HG03097 (cell line): ENCODE measurements at regions not wholly inside any gene's neighbourhood (a gene's known extent, or its start where the extent isn't known, plus 50 kb on each side); places are given as distances from the start of the nearest gene placed in this dataset.
A peak's percentile ranks its signal among the peaks of the same experiment; 100 is the strongest.
"Not testable (repeated sequence)": the region's sequence is repeated elsewhere in the genome, so short reads cannot be mapped to it uniquely, and the experiment has no call there.

Experiments
- ATAC-seq: cut with Tn5 transposase; IDR thresholded peaks from one replicate; pipeline ENCODE4 v1.9.1; 2021; ENCODE audit not compliant: unreplicated experiment, low FRiP score

DNA sequence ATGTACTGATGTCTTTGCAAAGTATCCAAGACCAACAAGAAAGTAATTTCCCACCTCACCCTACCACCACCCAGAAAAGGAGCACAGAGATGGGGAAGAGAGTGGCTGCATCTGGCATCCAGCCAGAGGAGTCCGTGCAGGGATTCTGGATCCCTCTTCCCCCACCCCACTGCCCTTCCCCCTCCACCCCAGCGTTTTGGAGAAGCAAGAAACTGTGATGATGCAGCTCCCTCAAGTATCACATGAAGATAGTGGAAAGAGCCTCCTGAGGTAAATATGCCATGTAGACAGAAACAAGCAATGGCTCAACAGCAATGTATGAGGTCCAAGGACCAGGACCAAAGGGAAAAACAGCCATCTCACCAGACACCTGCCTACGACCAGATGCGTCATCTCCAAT lies 153.8 kb downstream of the DEPDC1B start:
- no peak for ATAC-seq

DNA sequence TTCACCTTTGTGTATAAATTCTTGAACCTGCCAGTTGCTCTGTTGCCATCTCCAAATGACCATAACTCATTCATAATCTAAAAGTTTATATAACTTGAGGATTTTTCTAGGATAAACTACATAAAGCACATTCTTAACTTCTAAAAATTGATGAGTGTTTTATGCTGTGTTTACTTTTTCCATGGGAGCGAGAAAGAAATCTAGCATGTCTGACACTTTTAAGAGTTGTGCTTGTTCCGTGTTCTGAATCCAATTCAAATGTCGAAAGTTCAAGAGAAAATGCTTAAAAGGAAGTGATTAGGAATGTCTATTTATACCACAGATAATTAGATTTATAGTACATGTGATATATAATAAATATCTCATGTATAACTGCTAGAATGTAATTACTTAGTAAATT lies 154.4 kb downstream of the DEPDC1B start:
- ATAC-seq, result no peak

DNA sequence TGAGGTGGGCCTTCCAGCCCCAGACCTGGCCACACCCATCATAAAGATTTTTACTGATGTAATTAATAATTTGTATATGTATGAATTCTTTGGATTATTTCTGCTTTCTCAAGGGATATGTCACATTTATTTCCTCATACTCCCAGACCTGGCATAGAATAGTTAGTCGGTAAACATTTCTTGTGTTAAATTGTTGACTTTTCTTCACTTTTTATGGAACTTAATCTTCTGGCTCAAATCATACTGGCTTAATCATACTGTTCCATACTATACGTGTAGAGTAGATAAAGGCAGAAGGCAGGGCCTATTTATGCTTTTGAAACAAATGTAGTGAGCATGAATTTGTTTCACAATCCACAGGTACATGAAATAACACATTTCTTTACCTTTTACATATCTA lies 155.8 kb downstream of the DEPDC1B start:
- no peak for ATAC-seq

DNA sequence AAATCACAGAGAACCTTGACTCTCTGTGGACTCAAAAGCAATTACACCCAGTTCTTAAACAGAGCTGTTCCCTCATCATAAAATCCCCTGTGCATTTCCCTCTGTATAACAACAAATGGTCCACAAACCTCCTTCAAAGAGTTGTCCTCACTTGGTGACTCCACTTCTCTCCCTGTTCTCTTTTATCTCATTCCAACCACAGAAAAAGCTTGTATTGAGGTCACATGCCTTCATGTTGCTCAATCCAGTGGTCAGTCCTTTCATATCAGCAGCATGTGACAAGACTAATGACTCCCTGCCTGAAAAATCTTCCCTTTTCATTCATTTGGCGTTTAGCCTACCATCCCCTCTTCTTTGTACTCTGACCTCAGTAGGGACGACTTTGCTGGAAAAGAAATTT lies 158.0 kb downstream of the DEPDC1B start:
- ATAC-seq, result peak; percentile 8

DNA sequence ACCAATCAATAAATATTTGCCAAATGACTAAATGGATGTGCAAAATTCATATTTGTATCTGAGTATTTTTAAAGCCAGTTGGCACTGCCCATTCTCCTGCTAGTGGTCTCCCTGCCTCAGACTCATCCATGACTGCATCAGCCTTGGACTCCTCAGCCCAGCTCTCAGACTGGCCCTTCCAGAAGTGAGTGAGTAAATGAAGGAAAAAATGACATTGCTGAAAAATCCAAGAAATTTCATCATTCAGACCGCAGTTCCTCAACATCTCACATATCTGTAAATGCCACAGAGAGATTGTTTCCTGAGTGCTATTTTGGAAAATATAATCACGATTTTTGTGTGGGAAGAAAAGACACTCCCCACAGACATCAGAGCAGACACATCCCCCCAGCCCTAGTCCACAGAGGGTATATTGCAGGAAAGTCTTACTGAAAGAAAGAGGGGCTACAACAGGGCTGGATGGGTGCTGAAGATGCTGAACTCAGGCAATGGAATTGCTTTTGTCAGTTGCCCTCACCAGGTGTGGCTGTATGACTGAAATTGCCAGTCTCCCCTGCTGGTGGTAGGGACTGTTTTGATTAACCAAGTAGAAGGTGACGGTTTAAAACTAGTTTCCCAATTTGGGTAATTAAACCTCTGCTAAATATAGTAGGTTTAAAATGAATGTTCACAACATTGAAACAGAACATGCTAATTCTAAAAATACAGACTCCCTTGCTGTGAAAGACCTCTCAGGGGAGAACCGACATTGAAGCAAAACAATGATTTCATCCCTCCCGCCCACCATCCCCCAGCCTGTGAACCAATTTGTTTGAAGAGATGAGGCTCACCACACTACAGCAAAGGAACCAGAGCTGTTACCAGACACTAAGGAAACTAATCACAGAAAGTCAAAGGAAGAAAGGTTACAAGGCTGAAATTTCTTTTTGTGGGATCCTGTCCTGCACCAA lies 158.8 kb downstream of the DEPDC1B start:
- ATAC-seq, result peak; percentile 68

DNA sequence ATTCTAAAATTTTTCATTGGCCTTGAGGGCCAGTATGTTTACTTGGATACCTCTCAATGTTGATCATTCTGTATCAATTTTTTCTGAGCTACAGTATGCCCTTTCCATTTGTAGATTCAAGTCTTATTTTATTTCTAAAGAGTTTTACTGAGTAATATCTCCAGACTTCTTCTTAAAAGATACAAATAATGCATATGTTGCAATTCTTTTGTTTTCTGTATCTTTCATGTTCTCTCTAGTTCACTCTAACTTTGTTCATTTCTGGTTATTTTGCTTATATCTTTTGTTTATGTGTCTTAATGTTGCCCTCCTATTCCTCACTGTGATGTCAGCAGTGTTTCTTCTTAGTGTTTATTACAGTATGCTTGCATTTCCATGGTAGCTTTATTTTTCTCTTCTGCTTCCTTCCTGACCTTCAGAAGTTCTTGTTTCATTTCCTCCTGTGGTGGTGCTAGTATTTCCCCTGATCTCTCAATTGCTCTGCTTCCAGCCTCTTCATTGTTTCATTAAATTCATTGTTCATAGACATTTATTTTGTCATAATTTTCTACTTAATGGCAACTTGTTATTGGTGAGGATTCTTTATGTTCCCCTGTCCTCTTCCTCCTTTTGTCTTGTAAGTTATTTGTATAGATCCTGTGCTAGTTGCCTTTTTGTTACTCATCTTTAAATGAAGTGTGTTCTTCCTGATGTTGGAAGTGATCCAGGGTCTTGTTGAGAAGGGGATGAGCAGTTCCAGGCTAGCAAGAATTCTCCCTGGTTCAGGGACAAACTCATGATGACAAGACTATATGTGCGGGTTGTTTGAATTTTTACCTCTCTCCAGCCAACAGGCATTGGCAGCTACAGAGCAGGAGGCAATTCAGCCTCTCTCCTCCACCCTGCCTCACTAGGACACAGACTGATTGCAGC lies 160.8 kb downstream of the DEPDC1B start:
- ATAC-seq, result no peak

DNA sequence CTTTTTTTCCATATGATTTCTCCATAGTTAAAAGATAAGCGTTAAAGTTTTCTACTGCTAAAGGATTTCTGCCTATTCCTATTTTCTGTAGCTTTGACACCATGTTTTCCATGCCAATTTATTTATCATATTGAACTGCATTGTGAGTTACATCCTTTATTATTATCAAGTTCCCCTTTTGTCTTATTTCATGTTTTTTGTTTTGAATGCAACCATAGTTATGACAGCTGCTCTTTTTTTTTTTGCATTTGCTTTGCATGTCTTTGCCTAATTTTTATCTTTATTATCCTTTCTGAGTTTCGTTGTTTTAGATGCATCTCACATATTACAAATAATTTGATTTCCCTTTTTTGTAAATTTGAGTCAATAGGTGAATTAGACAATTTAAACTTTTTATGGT lies 161.5 kb downstream of the DEPDC1B start:
- ATAC-seq, result no peak

DNA sequence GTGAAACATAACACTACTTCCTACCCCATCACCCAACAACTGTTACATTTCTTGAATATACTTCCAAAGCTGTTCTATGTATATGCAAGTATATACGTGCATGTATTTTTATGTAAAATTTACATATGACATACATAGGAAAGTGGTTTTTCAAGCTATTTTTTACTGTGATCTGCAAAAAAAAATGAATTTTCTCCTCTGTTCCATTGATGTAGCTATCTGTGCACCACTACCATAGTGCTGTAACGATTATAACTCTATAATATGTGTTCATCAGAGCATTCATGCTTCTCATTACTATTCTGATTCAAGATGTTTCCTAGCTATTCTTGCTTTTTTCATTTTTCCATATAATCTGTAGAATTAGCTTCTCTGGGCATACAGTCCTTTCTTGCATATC lies 164.0 kb downstream of the DEPDC1B start:
- no peak for ATAC-seq

DNA sequence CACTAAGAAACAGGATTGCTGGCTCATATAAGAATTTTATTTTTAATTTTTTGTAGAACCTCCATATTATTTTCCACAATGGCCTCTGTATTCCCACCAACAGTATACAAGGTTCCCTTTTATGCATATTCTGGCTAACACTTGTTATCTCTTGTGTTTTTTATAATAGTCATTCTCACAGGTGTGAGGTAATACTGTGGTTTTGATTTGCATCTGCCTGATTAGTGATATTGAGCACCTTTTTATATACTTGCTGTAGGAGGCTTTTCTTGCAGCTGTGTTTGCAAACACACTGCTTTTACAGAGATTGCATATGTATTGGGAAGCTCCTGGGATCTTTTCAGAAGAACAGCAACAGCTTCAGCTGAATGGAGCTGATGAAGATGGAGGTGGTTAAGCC lies 164.8 kb downstream of the DEPDC1B start:
- no peak for ATAC-seq

DNA sequence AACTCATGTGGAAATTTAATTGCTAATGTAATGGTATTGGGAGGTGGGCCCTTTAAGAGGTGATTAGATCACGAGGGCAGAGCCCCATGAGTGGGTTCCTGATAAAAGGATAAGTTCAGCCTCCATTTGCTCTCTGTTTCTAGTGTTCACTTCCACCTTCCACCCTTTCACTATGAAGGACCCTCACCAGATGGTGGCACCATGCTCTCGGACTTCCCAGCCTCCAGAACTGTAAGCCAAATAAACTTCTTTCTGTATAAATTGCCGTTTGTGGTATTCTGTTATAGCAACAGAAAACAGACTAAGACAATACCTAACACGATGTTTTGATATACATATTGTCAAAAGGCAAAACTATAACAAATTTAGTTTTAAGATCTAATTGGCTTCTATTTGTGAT lies 166.2 kb downstream of the DEPDC1B start:
- no peak for ATAC-seq

DNA sequence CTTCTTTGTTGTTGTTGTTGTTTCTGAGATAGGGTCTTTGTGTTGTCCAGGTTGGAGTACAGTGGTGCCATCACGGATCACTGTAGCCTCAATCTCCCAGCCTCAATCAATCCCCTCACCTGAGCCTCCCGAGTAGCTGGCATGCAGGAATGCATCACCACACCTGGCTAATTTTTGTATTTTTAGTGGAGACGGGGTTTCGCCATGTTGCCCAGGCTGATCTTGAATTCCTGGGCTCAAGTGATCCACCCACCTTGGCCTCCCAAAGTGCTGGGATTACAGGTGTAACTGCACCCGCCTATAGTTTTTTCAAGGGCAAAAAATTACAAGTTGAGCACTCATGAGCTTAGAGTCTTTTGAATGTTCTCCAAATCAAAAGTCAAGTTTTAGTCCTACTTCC lies 167.2 kb downstream of the DEPDC1B start:
- ATAC-seq, result not testable (repeated sequence)

DNA sequence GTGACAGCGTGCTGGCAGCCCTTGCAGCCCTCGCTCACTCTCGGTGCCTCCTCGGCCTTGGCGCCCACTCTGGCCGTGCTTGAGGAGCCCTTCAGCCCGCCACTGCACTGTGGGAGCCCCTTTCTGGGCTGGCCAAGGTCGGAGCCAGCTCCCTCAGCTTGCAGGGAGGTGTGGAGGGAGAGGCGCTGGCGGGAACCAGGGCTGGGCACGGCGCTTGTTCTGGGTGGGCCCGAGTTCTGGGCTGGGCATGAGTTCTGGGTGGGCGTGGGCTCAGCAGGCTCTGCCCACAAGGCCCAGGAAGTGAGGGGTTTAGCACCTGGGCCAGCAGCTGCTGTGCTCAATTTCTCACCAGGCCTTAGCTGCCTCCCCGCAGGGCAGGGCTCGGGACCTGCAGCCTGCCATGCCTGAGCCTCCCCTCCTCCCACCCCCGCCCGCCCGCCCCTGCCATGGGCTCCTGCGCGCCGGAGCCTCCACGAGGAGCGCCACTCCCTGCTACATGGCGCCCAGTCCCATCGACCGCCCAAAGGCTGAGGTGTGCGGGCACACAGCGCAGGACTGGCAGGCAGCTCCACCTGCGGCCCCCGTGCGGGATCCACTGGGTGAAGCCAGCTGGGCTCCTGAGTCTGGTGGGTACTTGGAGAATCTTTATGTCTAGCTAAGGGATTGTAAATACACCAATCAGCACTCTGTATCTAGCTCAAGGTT lies 169.7 kb downstream of the DEPDC1B start:
- ATAC-seq, result not testable (repeated sequence)

DNA sequence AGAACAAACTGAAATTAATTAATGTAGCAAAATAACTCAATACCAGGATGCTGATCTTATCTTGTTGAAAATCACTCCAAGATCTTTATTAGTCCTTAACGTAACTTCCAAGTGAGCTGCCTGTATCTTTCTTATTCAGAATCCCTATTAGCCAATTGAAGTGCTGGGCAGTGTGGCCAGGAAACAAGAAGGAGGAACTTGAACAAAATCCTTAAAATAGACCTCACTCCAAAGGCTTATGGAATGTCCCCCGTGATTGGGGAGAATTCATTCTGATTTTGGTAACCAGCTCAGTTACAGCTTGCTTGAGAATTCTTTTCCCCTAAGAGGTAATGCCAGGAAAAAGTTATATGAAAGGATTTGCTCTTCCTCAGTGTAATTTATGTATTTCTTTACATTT lies 171.0 kb downstream of the DEPDC1B start:
- no peak for ATAC-seq

DNA sequence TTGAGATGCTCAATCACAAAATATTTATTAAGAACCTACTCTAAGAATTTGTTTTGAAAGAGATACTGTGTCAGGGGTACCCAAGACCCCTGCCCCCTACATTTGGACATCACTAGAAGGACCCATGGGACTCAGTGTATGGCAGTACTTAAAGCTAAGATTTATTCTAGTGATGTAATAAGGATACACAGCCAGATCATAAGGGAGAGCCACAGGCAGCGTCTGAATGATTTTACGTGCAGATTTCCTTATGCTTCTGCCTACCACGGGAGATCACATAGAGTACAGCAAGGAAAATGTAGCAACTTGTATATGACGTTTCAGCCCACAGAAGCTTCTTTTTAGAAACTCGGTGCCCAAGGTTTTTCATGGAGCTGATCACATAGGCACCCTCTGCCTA lies 172.9 kb downstream of the DEPDC1B start:
- no peak for ATAC-seq

DNA sequence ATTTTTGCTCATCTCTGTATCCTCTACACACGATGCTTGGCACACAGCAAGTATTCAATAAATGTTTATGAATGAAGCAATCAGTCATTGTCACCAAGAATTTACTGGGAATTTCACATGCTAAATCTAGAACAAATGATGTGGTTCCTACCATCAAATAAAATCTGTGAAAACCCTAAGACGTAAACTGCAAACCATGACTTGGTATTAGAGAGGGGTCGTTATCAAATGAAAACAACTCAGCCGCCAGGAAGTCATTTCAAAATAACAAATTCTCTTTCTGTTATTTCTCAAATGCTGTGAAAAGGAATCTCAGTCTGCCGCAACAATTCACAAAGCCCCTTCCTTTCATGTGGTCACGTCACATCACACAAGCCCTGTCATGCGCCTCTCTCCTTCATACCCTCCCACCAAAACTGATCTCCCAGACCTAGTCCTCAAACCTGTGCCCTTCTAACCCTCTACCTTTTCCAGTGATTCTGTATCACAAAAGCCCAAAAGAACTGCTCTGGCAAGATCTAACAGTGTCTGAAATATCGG lies 173.6 kb downstream of the DEPDC1B start:
- ATAC-seq, result no peak

DNA sequence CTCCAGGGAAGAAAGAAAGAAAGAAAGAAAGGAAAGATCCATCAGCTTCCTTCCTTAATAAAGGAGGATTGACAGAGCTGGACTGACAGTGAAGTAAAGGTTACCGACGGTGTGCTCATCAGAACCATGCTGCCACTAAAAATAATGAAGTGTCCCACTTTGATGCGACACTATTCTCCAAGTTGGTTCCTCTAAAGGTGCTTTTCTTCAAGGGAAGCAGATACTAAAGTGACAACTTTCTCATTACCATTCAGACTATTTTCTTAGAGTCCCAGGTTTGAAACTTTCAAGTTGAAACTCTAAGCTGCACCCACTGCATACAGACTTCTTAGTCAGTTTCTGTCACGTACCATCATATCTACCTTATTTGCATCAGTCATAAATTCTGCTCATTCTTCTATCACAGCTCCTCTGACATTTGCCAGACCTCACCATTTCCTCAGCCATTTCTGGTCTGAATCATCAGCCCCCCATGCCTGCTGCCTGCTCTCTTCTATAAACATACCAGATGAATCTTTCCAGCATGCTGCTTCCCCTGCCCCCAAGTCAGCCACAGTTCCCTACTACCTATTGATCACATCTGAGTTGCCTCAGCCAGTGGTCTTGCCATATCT lies 177.6 kb downstream of the DEPDC1B start:
- ATAC-seq, result peak; percentile 62

DNA sequence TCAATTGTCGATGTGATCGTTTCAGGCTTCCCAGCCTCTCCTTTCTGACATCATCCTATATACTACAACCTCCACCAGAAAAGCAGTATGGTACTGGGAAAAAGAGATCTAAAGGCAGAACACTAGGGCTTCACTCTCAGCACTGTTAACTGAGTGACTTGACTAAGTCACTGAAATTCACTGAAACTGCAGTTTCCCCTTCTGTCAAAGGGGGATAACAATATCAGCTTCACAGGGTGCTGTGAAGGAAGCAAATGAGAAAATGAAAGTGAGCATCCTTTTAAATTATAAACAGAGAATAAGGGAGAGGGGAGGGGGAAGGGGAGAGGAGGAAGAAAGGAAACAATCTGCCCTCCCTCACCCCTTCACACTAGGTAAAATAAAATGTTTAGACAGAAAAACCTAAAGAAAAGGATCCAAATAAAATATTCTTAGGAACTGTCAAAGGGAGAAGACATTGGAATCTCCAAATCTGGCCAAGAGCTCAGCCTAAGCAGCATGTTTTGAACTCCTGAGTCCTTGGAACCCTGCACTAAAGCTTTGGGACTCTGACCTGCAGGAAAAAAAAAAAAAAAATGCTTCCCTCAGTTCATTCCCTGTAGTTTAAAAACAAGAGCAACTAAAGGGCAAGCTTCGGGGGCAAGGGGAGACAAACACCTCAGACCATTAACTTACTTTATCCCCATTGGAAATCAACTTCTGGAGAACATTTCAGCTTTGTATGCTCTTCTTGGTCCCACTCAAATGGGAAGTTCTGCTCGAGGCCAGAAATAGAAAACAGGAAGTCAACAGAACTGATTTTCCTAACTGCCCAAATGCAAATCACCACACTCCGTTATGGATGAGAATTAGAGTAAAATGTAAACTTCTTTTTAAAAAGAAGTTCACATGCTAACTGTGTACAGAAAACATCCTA lies 178.3 kb downstream of the DEPDC1B start:
- ATAC-seq, result peak; percentile 57

DNA sequence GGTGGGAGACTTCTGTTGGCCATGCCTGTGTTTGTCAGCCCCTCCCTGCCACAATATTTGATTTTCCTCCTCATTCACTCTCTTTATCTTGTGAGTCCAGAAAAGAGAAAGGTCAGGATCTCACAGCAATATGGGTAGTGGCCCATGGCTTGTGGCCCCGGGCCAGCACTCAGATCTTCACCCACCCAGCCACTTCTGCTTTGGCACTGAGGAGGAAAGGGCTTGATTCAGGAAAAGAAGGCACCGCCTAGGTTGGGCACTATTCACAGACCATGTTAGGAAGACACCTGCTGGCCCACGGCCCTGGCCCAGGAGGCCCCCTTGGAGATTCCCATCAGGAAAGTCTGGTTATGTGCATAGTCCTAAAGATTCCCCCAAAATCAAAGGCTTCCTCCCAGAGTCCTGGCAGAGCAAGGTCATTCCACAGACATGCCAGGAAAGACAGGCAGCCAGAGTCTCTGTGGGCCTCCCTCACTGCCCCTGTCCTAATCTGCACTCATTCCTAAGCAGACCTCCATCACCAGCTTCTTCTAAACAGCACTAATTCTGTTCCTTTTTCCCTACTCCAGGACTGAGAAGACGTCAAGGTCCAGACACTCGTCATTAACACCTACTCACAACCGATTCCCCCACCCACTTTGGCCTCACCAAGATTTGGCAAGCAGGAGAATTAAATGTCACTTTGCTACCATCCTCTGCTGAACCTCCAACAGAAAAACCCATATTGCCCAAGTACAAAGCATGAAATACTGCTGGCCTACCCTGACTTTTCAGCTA lies 179.3 kb downstream of the DEPDC1B start:
- no peak for ATAC-seq
